ENCODE measurements at regions not wholly inside any gene's neighbourhood (a gene's known extent, or its start where the extent isn't known, plus 50 kb on each side); places are given as distances from the start of the nearest gene placed in this dataset.

DNA sequence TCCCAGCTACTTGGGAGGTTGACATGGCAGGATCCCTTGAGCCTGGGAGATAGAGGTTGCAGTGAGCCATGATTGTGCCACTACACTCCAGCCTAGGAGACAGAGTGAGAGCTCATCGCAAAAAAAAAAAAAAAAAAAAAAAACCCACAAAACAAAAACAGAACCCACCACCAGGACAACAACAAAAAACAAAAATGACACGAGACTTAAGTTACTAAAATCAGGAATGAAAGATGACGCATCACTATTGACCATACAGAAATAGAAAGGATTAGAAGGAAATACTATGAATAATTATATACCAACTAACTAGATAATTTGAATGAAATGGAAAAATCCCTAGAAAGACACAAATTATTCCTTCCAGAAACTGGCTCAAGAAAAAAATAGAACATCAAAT, 432.4 kb upstream of the PMFBP1 start:
- no peaks in the 10 kb centered on the region for H3K79me2 ChIP-seq (ENCODE audit: control insufficient read depth, insufficient read depth, low read length)
- TF ChIP-seq, protein P1, sequence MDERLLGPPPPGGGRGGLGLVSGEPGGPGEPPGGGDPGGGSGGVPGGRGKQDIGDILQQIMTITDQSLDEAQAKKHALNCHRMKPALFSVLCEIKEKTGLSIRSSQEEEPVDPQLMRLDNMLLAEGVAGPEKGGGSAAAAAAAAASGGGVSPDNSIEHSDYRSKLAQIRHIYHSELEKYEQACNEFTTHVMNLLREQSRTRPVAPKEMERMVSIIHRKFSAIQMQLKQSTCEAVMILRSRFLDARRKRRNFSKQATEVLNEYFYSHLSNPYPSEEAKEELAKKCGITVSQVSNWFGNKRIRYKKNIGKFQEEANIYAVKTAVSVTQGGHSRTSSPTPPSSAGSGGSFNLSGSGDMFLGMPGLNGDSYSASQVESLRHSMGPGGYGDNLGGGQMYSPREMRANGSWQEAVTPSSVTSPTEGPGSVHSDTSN (CRISPR knock-in tag; IDR thresholded peaks at IDR 0.05; ENCODE audit: low read depth): no peak
- TF ChIP-seq, protein P1 (tag; conservative IDR thresholded peaks at IDR 0.05; ENCODE audit: low read depth): no peak
- TF ChIP-seq, protein P2, sequence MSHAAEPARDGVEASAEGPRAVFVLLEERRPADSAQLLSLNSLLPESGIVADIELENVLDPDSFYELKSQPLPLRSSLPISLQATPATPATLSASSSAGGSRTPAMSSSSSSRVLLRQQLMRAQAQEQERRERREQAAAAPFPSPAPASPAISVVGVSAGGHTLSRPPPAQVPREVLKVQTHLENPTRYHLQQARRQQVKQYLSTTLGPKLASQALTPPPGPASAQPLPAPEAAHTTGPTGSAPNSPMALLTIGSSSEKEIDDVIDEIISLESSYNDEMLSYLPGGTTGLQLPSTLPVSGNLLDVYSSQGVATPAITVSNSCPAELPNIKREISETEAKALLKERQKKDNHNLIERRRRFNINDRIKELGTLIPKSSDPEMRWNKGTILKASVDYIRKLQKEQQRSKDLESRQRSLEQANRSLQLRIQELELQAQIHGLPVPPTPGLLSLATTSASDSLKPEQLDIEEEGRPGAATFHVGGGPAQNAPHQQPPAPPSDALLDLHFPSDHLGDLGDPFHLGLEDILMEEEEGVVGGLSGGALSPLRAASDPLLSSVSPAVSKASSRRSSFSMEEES (CRISPR knock-in tag; IDR thresholded peaks at IDR 0.05): no peak
- no peak for TF ChIP-seq ARID2 (IDR thresholded peaks at IDR 0.05)
- no peaks in the 10 kb centered on the region for H3K9me1 ChIP-seq (ENCODE audit: control insufficient read depth, insufficient read depth, low read length)
- in situ Hi-C loops (cut with MboI): no loop called here
- no peaks in the 10 kb centered on the region for H3K9me3 ChIP-seq (replicated peaks; ENCODE audit: control insufficient read depth, insufficient read depth, low read depth, low read length)
- no peak overlapping the region for H3K4me3 ChIP-seq
- H2AFZ ChIP-seq (ENCODE audit: low read depth, low read length): no peak overlapping the region
- no peak overlapping the region for H3K9ac ChIP-seq (ENCODE audit: insufficient read depth in 1 of 2, low read depth in 2 of 2, low read length in 2 of 2)
- POLR2A ChIA-PET: no interaction called here
- no peak overlapping the region for H3K27ac ChIP-seq (ENCODE audit: extremely low read depth, low read depth, low read length)
- DNase-seq (ENCODE audit: extremely low read depth in 1 of 4, low spot score in 3 of 4) (no peak), FAIRE-seq (no peak), ATAC-seq (no peak)
- no TSS peak for BruUV-seq (replicated peaks)
- WGBS (ENCODE audit: insufficient coverage, low coverage, missing lambda C conversion rate): 60% methylated on average over 2 of the region's 3 CpGs
- no peaks in the 10 kb centered on the region for H4K20me1 ChIP-seq (replicated peaks; ENCODE audit: control insufficient read depth, insufficient read depth, low read length)
- intact Hi-C loops (cut with micrococcal nuclease): no loop called here
- H3K36me3 ChIP-seq (ENCODE audit: control insufficient read depth, insufficient read depth, low read length): no peaks in the 10 kb centered on the region
- no peak overlapping the region for H3K4me2 ChIP-seq (ENCODE audit: insufficient read depth, low read length)
- CTCF ChIA-PET (ENCODE audit: low intra/inter-chr PET ratio): no interaction called here
- H3K4me1 ChIP-seq (replicated peaks in 1 of 2; ENCODE audit: control insufficient read depth in 2 of 2, insufficient read depth in 2 of 2, low read length in 2 of 2): no peaks in the 10 kb centered on the region
- no peaks in the 10 kb centered on the region for H3K27me3 ChIP-seq (ENCODE audit: control insufficient read depth in 2 of 2, insufficient read depth in 2 of 2, low read length in 2 of 2)

Data from K562 (cell line).